Hepatocyte (in vitro differentiated cells): ENCODE measurements at regions not wholly inside any gene's neighbourhood (a gene's known extent, or its start where the extent isn't known, plus 50 kb on each side); places are given as distances from the start of the nearest gene placed in this dataset.

ENCODE experiments used
- DNase-seq: peaks from one replicate; pipeline ENCODE4 v3.0.0-alpha.2; 2016; ENCODE audit warnings: low spot score
- H2AFZ ChIP-seq: fragments of 200-600 bp; sonication (generic); 2 replicates; pipeline ENCODE4 v1.6.0; 2016; ENCODE audit warnings: antibody characterized with exemption, mild to moderate bottlenecking
- H3K27ac ChIP-seq: fragments of 200-600 bp; sonication (generic); 2 replicates; pipeline ENCODE4 v1.5.1; 2016; ENCODE audit warnings: mild to moderate bottlenecking
- H3K27me3 ChIP-seq: fragments of 200-600 bp; sonication (generic); 2 replicates; pipeline ENCODE4 v1.6.1; 2016
- H3K36me3 ChIP-seq: fragments of 200-600 bp; sonication (generic); replicated peaks from 2 replicates; pipeline ENCODE4 v1.5.1; 2016; ENCODE audit warnings: low read depth; ENCODE audit not compliant: insufficient read depth
- H3K4me1 ChIP-seq: fragments of 200-600 bp; sonication (generic); 2 replicates; pipeline ENCODE4 v1.5.1; 2016; ENCODE audit warnings: mild to moderate bottlenecking, moderate library complexity; ENCODE audit not compliant: insufficient read depth
- H3K4me2 ChIP-seq: fragments of 200-600 bp; sonication (generic); 2 replicates; pipeline ENCODE4 v1.6.0; 2016
- H3K4me3 ChIP-seq: fragments of 200-600 bp; sonication (generic); 2 replicates; pipeline ENCODE4 v1.5.1; 2016; ENCODE audit warnings: mild to moderate bottlenecking
- H3K79me2 ChIP-seq: fragments of 200-600 bp; sonication (generic); 2 replicates; pipeline ENCODE4 v1.6.0; 2017; ENCODE audit warnings: mild to moderate bottlenecking
- H3K9me2 ChIP-seq: fragments of 200-600 bp; sonication (generic); replicated peaks from 2 replicates; pipeline ENCODE4 v1.6.0; 2017; ENCODE audit warnings: mild to moderate bottlenecking; ENCODE audit not compliant: insufficient read depth
- H3K9me3 ChIP-seq: fragments of 200-600 bp; sonication (generic); 2 replicates; pipeline ENCODE4 v1.5.1; 2016; ENCODE audit warnings: low read depth, mild to moderate bottlenecking
- H4K20me1 ChIP-seq: fragments of 200-600 bp; sonication (generic); 2 replicates; pipeline ENCODE4 v1.6.0; 2016; ENCODE audit warnings: mild to moderate bottlenecking; ENCODE audit not compliant: insufficient read depth, poor library complexity, severe bottlenecking
- CTCF ChIP-seq: fragments of 200-600 bp; sonication (generic); IDR thresholded peaks from 2 replicates; pipeline ENCODE4 v1.5.1; 2016; ENCODE audit warnings: antibody characterized with exemption, mild to moderate bottlenecking; ENCODE audit not compliant: poor library complexity
- EZH2 ChIP-seq: fragments of 200-600 bp; sonication (generic); IDR thresholded peaks from 2 replicates; pipeline ENCODE4 v1.6.1; 2016; ENCODE audit warnings: antibody characterized with exemption, mild to moderate bottlenecking, borderline replicate concordance
- EZH2phosphoT487 ChIP-seq: fragments of 200-600 bp; sonication (generic); IDR thresholded peaks from one replicate; pipeline ENCODE4 v1.6.1; 2018; ENCODE audit warnings: antibody characterized with exemption, mild to moderate bottlenecking, low read depth, moderate library complexity; ENCODE audit not compliant: unreplicated experiment, severe bottlenecking
- WGBS: methylation state at CpG from one replicate; pipeline ENCODE4 v1.1.6; 2016; ENCODE audit warnings: low lambda C conversion rate; ENCODE audit errors: missing lambda C conversion rate; 5-methylcytosine and 5-hydroxymethylcytosine counted together

- Histone ChIP-seq H2AFZ (no peak overlapping the region), H3K27me3 (no peaks in the 10 kb centered on the region), H3K36me3 (no peaks in the 10 kb centered on the region), H3K9me3 (no peaks in the 10 kb centered on the region), H3K9me2 (no peaks in the 10 kb centered on the region), H3K4me1 (peaks cover 7% of the 10 kb centered on the region), H3K4me2 (no peak overlapping the region), H3K27ac (no peak overlapping the region), H4K20me1 (no peaks in the 10 kb centered on the region), H3K79me2 (no peaks in the 10 kb centered on the region), H3K4me3 (no peak overlapping the region)
- no peak for TF ChIP-seq EZH2
- TF ChIP-seq CTCF: no peak
- TF ChIP-seq EZH2phosphoT487: no peak
- WGBS: 88% methylated on average over 4 of the region's 4 CpGs
- no peak for DNase-seq
These were observed 59.1 kb downstream of the MID1IP1 start for GRCh38 chrX:38860106-38861013.

- Histone ChIP-seq H2AFZ (no peak overlapping the region), H3K27me3 (no peaks in the 10 kb centered on the region), H4K20me1 (no peaks in the 10 kb centered on the region), H3K4me1 (peaks cover 7% of the 10 kb centered on the region), H3K4me3 (no peak overlapping the region), H3K9me2 (no peaks in the 10 kb centered on the region), H3K9me3 (no peaks in the 10 kb centered on the region), H3K79me2 (no peaks in the 10 kb centered on the region), H3K27ac (no peak overlapping the region), H3K36me3 (no peaks in the 10 kb centered on the region), H3K4me2 (no peak overlapping the region)
- 78% methylated on average over 2 of the region's 2 CpGs for WGBS
- TF ChIP-seq EZH2 (no peak), EZH2phosphoT487 (no peak), CTCF (no peak)
- no peak for DNase-seq
These were observed 60.2 kb downstream of the MID1IP1 start for GRCh38 chrX:38861489-38861888.

GRCh38 chrX:38862100-38862499 is 60.8 kb downstream of the MID1IP1 start:
- Histone ChIP-seq H3K79me2 (no peaks in the 10 kb centered on the region), H4K20me1 (no peaks in the 10 kb centered on the region), H3K27me3 (no peaks in the 10 kb centered on the region), H3K36me3 (no peaks in the 10 kb centered on the region), H2AFZ (no peak overlapping the region), H3K4me3 (no peak overlapping the region), H3K9me3 (no peaks in the 10 kb centered on the region), H3K27ac (no peak overlapping the region), H3K4me1 (peaks cover 7% of the 10 kb centered on the region), H3K9me2 (no peaks in the 10 kb centered on the region), H3K4me2 (no peak overlapping the region)
- DNase-seq: no peak
- WGBS: 66% methylated on average over 3 of the region's 3 CpGs
- no peak for TF ChIP-seq CTCF
- no peak for TF ChIP-seq EZH2
- no peak for TF ChIP-seq EZH2phosphoT487
